ENCODE measurements at regions not wholly inside any gene's neighbourhood (a gene's known extent, or its start where the extent isn't known, plus 50 kb on each side); places are given as distances from the start of the nearest gene placed in this dataset.

GRCh38 chr2:145573608-145574007, 1053.7 kb upstream of the ZEB2 start:
- H3K27me3 ChIP-seq (ENCODE audit: control insufficient read depth, insufficient read depth, low read length) = no peaks in the 10 kb centered on the region
- no peak overlapping the region for H2AFZ ChIP-seq (ENCODE audit: low read length)
- no peak for TF ChIP-seq EZH2 (IDR thresholded peaks at IDR 0.05; ENCODE audit: low read length, missing control alignments)
- TF ChIP-seq CTCF (conservative IDR thresholded peaks at IDR 0.05 in 1 of 2, IDR thresholded peaks at IDR 0.05 in 1 of 2; ENCODE audit: low read depth in 1 of 2, low read length in 2 of 2) = no peak
- DNase-seq (ENCODE audit: low read depth in 2 of 2) = no peak
- H3K9me3 ChIP-seq (ENCODE audit: control insufficient read depth, insufficient read depth, low read depth, low read length) = no peaks in the 10 kb centered on the region
- H3K4me2 ChIP-seq (ENCODE audit: extremely low read depth, insufficient read depth, low read length) = no peak overlapping the region
- no peak overlapping the region for H3K4me3 ChIP-seq (replicated peaks in 1 of 4; ENCODE audit: control extremely low read depth in 1 of 4, insufficient read depth in 1 of 4, low read depth in 3 of 4, low read length in 4 of 4)
- no peaks in the 10 kb centered on the region for H3K79me2 ChIP-seq (ENCODE audit: control insufficient read depth, insufficient read depth, low read length)
- H3K4me1 ChIP-seq (ENCODE audit: control insufficient read depth, extremely low read depth, insufficient read depth, low read length) = no peaks in the 10 kb centered on the region
- H3K36me3 ChIP-seq (ENCODE audit: control insufficient read depth, insufficient read depth, low read length) = no peaks in the 10 kb centered on the region
- H3K9ac ChIP-seq (ENCODE audit: insufficient read depth, low read length) = no peak overlapping the region
- H4K20me1 ChIP-seq (ENCODE audit: control insufficient read depth, extremely low read depth, insufficient read depth, low read length) = no peaks in the 10 kb centered on the region
- no peak overlapping the region for H3K27ac ChIP-seq (ENCODE audit: insufficient read depth, low read length)

GRCh38 chr2:145572238-145572637, 1052.3 kb upstream of the ZEB2 start:
- Histone ChIP-seq H3K27me3 (ENCODE audit: control insufficient read depth, insufficient read depth, low read length) (no peaks in the 10 kb centered on the region), H2AFZ (ENCODE audit: low read length) (no peak overlapping the region), H3K4me3 (replicated peaks in 1 of 4; ENCODE audit: control extremely low read depth in 1 of 4, insufficient read depth in 1 of 4, low read depth in 3 of 4, low read length in 4 of 4) (no peak overlapping the region), H3K9ac (ENCODE audit: insufficient read depth, low read length) (no peak overlapping the region), H4K20me1 (ENCODE audit: control insufficient read depth, extremely low read depth, insufficient read depth, low read length) (no peaks in the 10 kb centered on the region), H3K9me3 (ENCODE audit: control insufficient read depth, insufficient read depth, low read depth, low read length) (no peaks in the 10 kb centered on the region), H3K36me3 (ENCODE audit: control insufficient read depth, insufficient read depth, low read length) (no peaks in the 10 kb centered on the region), H3K27ac (ENCODE audit: insufficient read depth, low read length) (no peak overlapping the region), H3K79me2 (ENCODE audit: control insufficient read depth, insufficient read depth, low read length) (no peaks in the 10 kb centered on the region), H3K4me2 (ENCODE audit: extremely low read depth, insufficient read depth, low read length) (no peak overlapping the region), H3K4me1 (ENCODE audit: control insufficient read depth, extremely low read depth, insufficient read depth, low read length) (no peaks in the 10 kb centered on the region)
- DNase-seq (ENCODE audit: low read depth in 2 of 2) = no peak
- no peak for TF ChIP-seq CTCF (conservative IDR thresholded peaks at IDR 0.05 in 1 of 2, IDR thresholded peaks at IDR 0.05 in 1 of 2; ENCODE audit: low read depth in 1 of 2, low read length in 2 of 2)
- no peak for TF ChIP-seq EZH2 (IDR thresholded peaks at IDR 0.05; ENCODE audit: low read length, missing control alignments)

GRCh38 chr2:145569108-145569507, 1049.2 kb upstream of the ZEB2 start:
- H3K4me2 ChIP-seq (ENCODE audit: extremely low read depth, insufficient read depth, low read length) = no peak overlapping the region
- H2AFZ ChIP-seq (ENCODE audit: low read length) = no peak overlapping the region
- no peaks in the 10 kb centered on the region for H3K9me3 ChIP-seq (ENCODE audit: control insufficient read depth, insufficient read depth, low read depth, low read length)
- no peaks in the 10 kb centered on the region for H4K20me1 ChIP-seq (ENCODE audit: control insufficient read depth, extremely low read depth, insufficient read depth, low read length)
- no peak overlapping the region for H3K4me3 ChIP-seq (replicated peaks in 1 of 4; ENCODE audit: control extremely low read depth in 1 of 4, insufficient read depth in 1 of 4, low read depth in 3 of 4, low read length in 4 of 4)
- no peaks in the 10 kb centered on the region for H3K36me3 ChIP-seq (ENCODE audit: control insufficient read depth, insufficient read depth, low read length)
- TF ChIP-seq CTCF (conservative IDR thresholded peaks at IDR 0.05 in 1 of 2, IDR thresholded peaks at IDR 0.05 in 1 of 2; ENCODE audit: low read depth in 1 of 2, low read length in 2 of 2) (no peak), EZH2 (IDR thresholded peaks at IDR 0.05; ENCODE audit: low read length, missing control alignments) (no peak)
- no peaks in the 10 kb centered on the region for H3K4me1 ChIP-seq (ENCODE audit: control insufficient read depth, extremely low read depth, insufficient read depth, low read length)
- H3K79me2 ChIP-seq (ENCODE audit: control insufficient read depth, insufficient read depth, low read length) = no peaks in the 10 kb centered on the region
- peak in 1 of 2 donors; percentile 48 for DNase-seq (ENCODE audit: low read depth in 2 of 2)
- no peaks in the 10 kb centered on the region for H3K27me3 ChIP-seq (ENCODE audit: control insufficient read depth, insufficient read depth, low read length)
- H3K27ac ChIP-seq (ENCODE audit: insufficient read depth, low read length) = no peak overlapping the region
- no peak overlapping the region for H3K9ac ChIP-seq (ENCODE audit: insufficient read depth, low read length)

Data from fibroblast of lung (primary cell).